GM23338 (cell line): ENCODE measurements at regions not wholly inside any gene's neighbourhood (a gene's known extent, or its start where the extent isn't known, plus 50 kb on each side); places are given as distances from the start of the nearest gene placed in this dataset.

Source experiments
- ATAC-seq: fragments of 200-7000 bp; cut with Tn5 transposase; 3 replicates; pipeline ENCODE4 v1.9.1; 2020
- DNase-seq: peaks from one replicate; pipeline ENCODE4 v3.0.0-alpha.2; 2015; ENCODE audit warnings: low spot score
- H2AFZ ChIP-seq: fragments of 200-600 bp; sonication (generic); 2 replicates; pipeline ENCODE4 v1.8.0; 2016; ENCODE audit warnings: antibody characterized with exemption, mild to moderate bottlenecking, moderate library complexity
- H3F3A ChIP-seq: fragments of 200-600 bp; sonication (generic); replicated peaks from 2 replicates; pipeline ENCODE4 v1.8.0; 2017; ENCODE audit warnings: antibody characterized with exemption, mixed run types, low read depth
- H3K27ac ChIP-seq: fragments of 200-600 bp; sonication (generic); 2 replicates; pipeline ENCODE4 v1.6.1; 2016; ENCODE audit warnings: low read depth
- H3K27me3 ChIP-seq: fragments of 200-600 bp; sonication (generic); 2 replicates; pipeline ENCODE4 v1.8.0; 2016; ENCODE audit warnings: mild to moderate bottlenecking, mixed run types, moderate library complexity; ENCODE audit not compliant: insufficient read depth
- H3K36me3 ChIP-seq: fragments of 200-600 bp; sonication (generic); 2 replicates; pipeline ENCODE4 v1.8.0; 2016; ENCODE audit warnings: mild to moderate bottlenecking; ENCODE audit not compliant: insufficient read depth
- H3K4me1 ChIP-seq: fragments of 200-600 bp; sonication (generic); 2 replicates; pipeline ENCODE4 v1.8.0; 2016; ENCODE audit warnings: mild to moderate bottlenecking, moderate library complexity; ENCODE audit not compliant: insufficient read depth
- H3K4me2 ChIP-seq: fragments of 200-600 bp; sonication (generic); 2 replicates; pipeline ENCODE4 v1.7.1; 2017; ENCODE audit warnings: mixed run types
- H3K4me3 ChIP-seq: fragments of 200-600 bp; sonication (generic); 2 replicates; pipeline ENCODE4 v1.6.1; 2016; ENCODE audit warnings: mixed run types
- H3K79me2 ChIP-seq: fragments of 200-600 bp; sonication (generic); replicated peaks from 2 replicates; pipeline ENCODE4 v1.8.0; 2017; ENCODE audit warnings: mild to moderate bottlenecking; ENCODE audit not compliant: insufficient read depth
- H3K9me2 ChIP-seq: fragments of 200-600 bp; sonication (generic); 2 replicates; pipeline ENCODE4 v1.8.0; 2017; ENCODE audit not compliant: insufficient read depth
- H4K20me1 ChIP-seq: fragments of 200-600 bp; sonication (generic); replicated peaks from 2 replicates; pipeline ENCODE4 v1.8.0; 2017; ENCODE audit warnings: mild to moderate bottlenecking; ENCODE audit not compliant: insufficient read depth
- H3K27ac Mint-ChIP-seq: 2 replicates; pipeline ENCODE4 v1.8.0; 2020; ENCODE audit warnings: inconsistent platforms, mild to moderate bottlenecking, moderate library complexity, mixed read lengths
- H3K27me3 Mint-ChIP-seq: 3 replicates; pipeline ENCODE4 v1.8.0; 2022; ENCODE audit warnings: low read depth, mild to moderate bottlenecking, moderate library complexity, mixed read lengths, inconsistent platforms; ENCODE audit not compliant: insufficient read depth, poor library complexity
- H3K36me3 Mint-ChIP-seq: 3 replicates; pipeline ENCODE4 v1.8.0; 2021; ENCODE audit warnings: low read depth, mild to moderate bottlenecking, inconsistent platforms, moderate library complexity, mixed read lengths
- H3K4me1 Mint-ChIP-seq: 3 replicates; pipeline ENCODE4 v1.8.0; 2020; ENCODE audit warnings: mild to moderate bottlenecking, inconsistent platforms, mixed read lengths
- H3K4me3 Mint-ChIP-seq: 3 replicates; pipeline ENCODE4 v1.8.0; 2021; ENCODE audit warnings: moderate library complexity, mild to moderate bottlenecking, inconsistent platforms, mixed read lengths
- H3K9me3 Mint-ChIP-seq: 3 replicates; pipeline ENCODE4 v1.8.0; 2020; ENCODE audit warnings: moderate library complexity, mild to moderate bottlenecking, inconsistent platforms, mixed read lengths
- CREB1 ChIP-seq: fragments of 250-450 bp; sonication (Bioruptor Pico); IDR thresholded peaks from 2 replicates; pipeline ENCODE4 v1.5.0; 2020; ENCODE audit warnings: low read depth, mild to moderate bottlenecking, moderate library complexity
- CTCF ChIP-seq, 2 experiments: fragments of 200-600 bp in 1 of 2; sonication (generic) in 1 of 2; conservative IDR thresholded peaks; 2 replicates each; pipeline versions ENCODE4 v1.5.1 to v1.6.1; 2016 to 2017; ENCODE audit warnings: antibody characterized with exemption in 2 of 2, low read depth in 2 of 2, mild to moderate bottlenecking in 2 of 2, moderate library complexity in 1 of 2
- EZH2 ChIP-seq: fragments of 200-600 bp; sonication (generic); IDR thresholded peaks from one replicate; pipeline ENCODE4 v1.8.0; 2017; ENCODE audit warnings: antibody characterized with exemption, mild to moderate bottlenecking, low read depth; ENCODE audit not compliant: unreplicated experiment
- JUNB ChIP-seq: IDR thresholded peaks from one replicate; pipeline ENCODE4 v1.6.1; 2016; ENCODE audit warnings: antibody characterized with exemption; ENCODE audit not compliant: unreplicated experiment
- NANOG ChIP-seq: IDR thresholded peaks from 2 replicates; pipeline ENCODE4 v1.6.1; 2016; ENCODE audit warnings: antibody characterized with exemption, borderline replicate concordance
- POLR2AphosphoS5 ChIP-seq: IDR thresholded peaks from 2 replicates; pipeline ENCODE4 v1.6.1; 2016; ENCODE audit warnings: antibody characterized with exemption, low read depth
- ZNF114 ChIP-seq: fragments of 250-450 bp; sonication (Bioruptor Pico); IDR thresholded peaks from 2 replicates; pipeline ENCODE4 v1.5.0; 2020; ENCODE audit warnings: mild to moderate bottlenecking, moderate library complexity
- ZNF331 ChIP-seq: fragments of 250-450 bp; sonication (Bioruptor Pico); IDR thresholded peaks from 2 replicates; pipeline ENCODE4 v1.5.0; 2020; ENCODE audit warnings: low read depth, mild to moderate bottlenecking, moderate library complexity
- ZNF462 ChIP-seq: fragments of 250-450 bp; sonication (Bioruptor Pico); IDR thresholded peaks from 2 replicates; pipeline ENCODE4 v1.5.0; 2020; ENCODE audit warnings: mild to moderate bottlenecking, moderate library complexity
- TF ChIP-seq, protein P1 (sequence below): IDR thresholded peaks from one replicate; pipeline ENCODE4 v1.6.1; 2018; ENCODE audit warnings: antibody characterized with exemption; ENCODE audit not compliant: unreplicated experiment

DNA sequence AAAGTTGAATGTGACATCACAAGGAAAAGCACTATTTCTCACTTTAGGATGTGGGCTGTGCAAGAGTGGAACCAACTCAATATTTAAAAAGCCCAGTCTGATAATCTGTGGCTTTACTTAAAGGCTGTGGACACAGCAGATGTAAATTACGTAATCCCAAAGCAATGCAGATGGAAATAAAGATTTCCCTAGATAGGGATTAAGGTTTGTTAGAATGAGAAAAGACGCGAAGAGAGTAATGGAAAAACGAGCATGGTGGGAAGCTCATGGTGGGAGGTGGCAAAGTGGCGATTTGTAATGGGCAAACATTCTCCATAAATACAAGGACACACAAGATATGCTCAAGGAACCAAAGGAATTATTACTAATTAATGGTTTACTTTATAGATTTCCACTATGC, 985.5 kb downstream of the FSTL5 start (continued):
- TF ChIP-seq, protein P1, sequence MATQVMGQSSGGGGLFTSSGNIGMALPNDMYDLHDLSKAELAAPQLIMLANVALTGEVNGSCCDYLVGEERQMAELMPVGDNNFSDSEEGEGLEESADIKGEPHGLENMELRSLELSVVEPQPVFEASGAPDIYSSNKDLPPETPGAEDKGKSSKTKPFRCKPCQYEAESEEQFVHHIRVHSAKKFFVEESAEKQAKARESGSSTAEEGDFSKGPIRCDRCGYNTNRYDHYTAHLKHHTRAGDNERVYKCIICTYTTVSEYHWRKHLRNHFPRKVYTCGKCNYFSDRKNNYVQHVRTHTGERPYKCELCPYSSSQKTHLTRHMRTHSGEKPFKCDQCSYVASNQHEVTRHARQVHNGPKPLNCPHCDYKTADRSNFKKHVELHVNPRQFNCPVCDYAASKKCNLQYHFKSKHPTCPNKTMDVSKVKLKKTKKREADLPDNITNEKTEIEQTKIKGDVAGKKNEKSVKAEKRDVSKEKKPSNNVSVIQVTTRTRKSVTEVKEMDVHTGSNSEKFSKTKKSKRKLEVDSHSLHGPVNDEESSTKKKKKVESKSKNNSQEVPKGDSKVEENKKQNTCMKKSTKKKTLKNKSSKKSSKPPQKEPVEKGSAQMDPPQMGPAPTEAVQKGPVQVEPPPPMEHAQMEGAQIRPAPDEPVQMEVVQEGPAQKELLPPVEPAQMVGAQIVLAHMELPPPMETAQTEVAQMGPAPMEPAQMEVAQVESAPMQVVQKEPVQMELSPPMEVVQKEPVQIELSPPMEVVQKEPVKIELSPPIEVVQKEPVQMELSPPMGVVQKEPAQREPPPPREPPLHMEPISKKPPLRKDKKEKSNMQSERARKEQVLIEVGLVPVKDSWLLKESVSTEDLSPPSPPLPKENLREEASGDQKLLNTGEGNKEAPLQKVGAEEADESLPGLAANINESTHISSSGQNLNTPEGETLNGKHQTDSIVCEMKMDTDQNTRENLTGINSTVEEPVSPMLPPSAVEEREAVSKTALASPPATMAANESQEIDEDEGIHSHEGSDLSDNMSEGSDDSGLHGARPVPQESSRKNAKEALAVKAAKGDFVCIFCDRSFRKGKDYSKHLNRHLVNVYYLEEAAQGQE = no peak
- no peak for TF ChIP-seq EZH2
- TF ChIP-seq NANOG = no peak
- no peak for TF ChIP-seq CTCF (conservative IDR thresholded peaks at IDR 0.05; ENCODE audit: low read depth in 2 of 2)
- no peak for TF ChIP-seq ZNF114
- no peak for TF ChIP-seq POLR2AphosphoS5
- TF ChIP-seq CREB1 (CRISPR knock-in tag) = no peak
- TF ChIP-seq ZNF331 (CRISPR knock-in tag) = no peak
- no peak for TF ChIP-seq JUNB

DNA sequence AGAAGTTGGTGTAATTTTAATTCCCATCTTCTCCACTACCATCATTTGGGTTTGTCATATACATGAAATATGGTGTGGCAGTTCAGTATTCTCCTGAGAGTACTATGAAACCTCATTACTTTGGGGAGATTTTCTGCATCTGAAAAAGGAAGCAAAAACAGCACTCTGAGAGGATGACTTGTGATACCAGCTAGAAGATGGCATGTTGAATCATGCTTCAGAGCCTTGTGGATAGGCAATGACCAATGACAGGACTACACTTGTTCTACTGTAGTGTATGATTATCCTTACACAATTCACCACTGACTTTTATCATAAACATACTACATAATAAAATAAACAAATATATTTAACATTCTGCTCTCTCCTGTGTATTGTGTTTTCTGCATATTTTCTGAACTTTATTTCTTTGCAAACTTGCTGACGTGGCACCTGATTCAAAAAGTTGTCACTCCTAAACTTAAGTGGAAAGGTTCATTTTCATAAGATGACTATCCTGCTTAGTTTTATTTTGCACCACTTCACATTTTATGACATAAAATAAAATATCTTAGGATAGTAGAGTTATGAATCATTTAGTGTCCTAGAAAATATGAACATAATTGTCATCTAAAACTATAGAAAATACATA, 991.3 kb downstream of the FSTL5 start:
- Mint-ChIP-seq H3K4me3 (no peak overlapping the region), H3K36me3 (no peaks in the 10 kb centered on the region), H3K27ac (no peak overlapping the region), H3K27me3 (no peaks in the 10 kb centered on the region), H3K9me3 (no peaks in the 10 kb centered on the region), H3K4me1 (peaks cover 12% of the 10 kb centered on the region)
- Histone ChIP-seq H3K4me1 (peaks cover 14% of the 10 kb centered on the region), H2AFZ (no peak overlapping the region), H3K4me3 (no peak overlapping the region), H3K27me3 (no peaks in the 10 kb centered on the region), H3K27ac (no peak overlapping the region), H3K9me2 (no peaks in the 10 kb centered on the region), H3K79me2 (no peaks in the 10 kb centered on the region), H3K4me2 (no peak overlapping the region), H4K20me1 (no peaks in the 10 kb centered on the region), H3K36me3 (no peaks in the 10 kb centered on the region), H3F3A (no peaks in the 10 kb centered on the region)
- ATAC-seq (no peak), DNase-seq (no peak)
- TF ChIP-seq, protein P1 = no peak
- TF ChIP-seq POLR2AphosphoS5 = no peak
- TF ChIP-seq ZNF462 (CRISPR knock-in tag) = no peak
- no peak for TF ChIP-seq ZNF331 (CRISPR knock-in tag)
